Fibroblast of mammary gland (primary cell): ENCODE measurements at regions not wholly inside any gene's neighbourhood (a gene's known extent, or its start where the extent isn't known, plus 50 kb on each side); places are given as distances from the start of the nearest gene placed in this dataset.

Experiments used
- DNase-seq: peaks from one replicate; pipeline ENCODE4 v3.0.0-alpha.2; 2010; ENCODE audit warnings: low read depth
- H3K4me3 ChIP-seq: 2 replicates; pipeline ENCODE4 v1.5.1; 2011; ENCODE audit warnings: low read depth, mild to moderate bottlenecking, low read length, moderate library complexity; ENCODE audit not compliant: control insufficient read depth
- TF ChIP-seq, protein P1 (sequence below): conservative IDR thresholded peaks from 2 replicates; pipeline ENCODE4 v1.5.1; 2011; ENCODE audit warnings: low read depth, low read length, inconsistent platforms; ENCODE audit not compliant: control insufficient read depth, insufficient read depth

DNA sequence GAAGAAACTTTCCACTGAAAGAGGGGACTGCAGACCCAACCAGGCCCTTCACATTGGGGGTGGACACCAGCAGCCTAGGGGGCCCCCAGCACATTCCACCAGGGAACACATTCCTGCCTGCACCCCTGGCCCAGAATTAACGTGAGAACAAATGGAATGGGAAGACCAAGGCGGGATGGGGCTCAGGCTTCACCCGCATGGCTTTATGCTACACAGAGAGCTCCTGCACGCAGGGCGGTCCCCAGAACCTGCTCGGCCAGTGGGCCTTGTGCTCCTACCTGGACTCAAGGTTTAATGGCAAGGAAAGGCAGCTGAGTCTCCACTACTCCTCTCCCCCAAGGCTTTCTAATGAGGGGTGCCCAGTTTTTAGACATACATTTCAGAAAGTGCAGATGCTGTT lies 146.3 kb upstream of the GPR26 start:
- no peak for DNase-seq
- TF ChIP-seq, protein P1, sequence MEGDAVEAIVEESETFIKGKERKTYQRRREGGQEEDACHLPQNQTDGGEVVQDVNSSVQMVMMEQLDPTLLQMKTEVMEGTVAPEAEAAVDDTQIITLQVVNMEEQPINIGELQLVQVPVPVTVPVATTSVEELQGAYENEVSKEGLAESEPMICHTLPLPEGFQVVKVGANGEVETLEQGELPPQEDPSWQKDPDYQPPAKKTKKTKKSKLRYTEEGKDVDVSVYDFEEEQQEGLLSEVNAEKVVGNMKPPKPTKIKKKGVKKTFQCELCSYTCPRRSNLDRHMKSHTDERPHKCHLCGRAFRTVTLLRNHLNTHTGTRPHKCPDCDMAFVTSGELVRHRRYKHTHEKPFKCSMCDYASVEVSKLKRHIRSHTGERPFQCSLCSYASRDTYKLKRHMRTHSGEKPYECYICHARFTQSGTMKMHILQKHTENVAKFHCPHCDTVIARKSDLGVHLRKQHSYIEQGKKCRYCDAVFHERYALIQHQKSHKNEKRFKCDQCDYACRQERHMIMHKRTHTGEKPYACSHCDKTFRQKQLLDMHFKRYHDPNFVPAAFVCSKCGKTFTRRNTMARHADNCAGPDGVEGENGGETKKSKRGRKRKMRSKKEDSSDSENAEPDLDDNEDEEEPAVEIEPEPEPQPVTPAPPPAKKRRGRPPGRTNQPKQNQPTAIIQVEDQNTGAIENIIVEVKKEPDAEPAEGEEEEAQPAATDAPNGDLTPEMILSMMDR: no peak
- no peak overlapping the region for H3K4me3 ChIP-seq

DNA sequence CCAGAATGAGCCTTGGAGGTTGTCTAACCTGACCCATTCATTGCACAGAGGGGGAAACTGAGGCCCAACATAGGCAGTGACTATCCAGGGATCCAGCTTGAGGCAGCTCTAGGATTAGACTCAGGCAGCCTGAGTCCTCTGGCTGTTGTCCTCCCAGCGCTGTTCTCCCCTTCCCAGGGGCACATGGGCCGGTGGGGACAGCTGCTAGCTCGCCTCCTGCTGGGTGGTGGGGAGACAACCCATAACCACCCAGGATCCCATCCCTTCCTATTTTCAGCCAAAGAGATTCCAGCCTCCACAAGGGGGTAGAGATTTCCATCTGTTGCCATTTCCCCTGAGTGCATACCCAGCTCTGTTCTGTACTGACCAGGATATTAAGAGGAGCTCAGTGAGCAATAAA lies 145.1 kb upstream of the GPR26 start:
- no peak for DNase-seq
- TF ChIP-seq, protein P1: no peak
- H3K4me3 ChIP-seq: no peak overlapping the region

DNA sequence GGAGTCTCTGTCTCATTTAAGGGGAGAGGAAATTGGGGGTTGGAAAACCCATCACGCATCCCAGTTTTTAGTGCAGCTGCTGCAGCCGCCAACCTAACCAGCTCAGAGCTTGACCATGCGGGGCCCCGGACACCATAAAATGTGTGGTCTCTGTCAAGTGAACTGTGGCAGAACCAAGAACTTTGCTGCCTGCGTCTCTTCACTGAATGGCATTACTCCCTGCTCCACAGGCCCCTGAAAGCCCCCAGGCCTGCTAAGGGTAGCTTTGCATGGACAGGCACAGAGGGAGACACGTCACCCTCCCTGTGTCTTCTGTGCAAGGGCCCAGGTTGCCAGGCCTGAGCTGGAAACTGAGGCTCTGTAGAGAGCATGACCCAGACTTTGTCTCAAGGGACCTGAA lies 144.6 kb upstream of the GPR26 start:
- TF ChIP-seq, protein P1: no peak
- no peak for DNase-seq
- H3K4me3 ChIP-seq: no peak overlapping the region

DNA sequence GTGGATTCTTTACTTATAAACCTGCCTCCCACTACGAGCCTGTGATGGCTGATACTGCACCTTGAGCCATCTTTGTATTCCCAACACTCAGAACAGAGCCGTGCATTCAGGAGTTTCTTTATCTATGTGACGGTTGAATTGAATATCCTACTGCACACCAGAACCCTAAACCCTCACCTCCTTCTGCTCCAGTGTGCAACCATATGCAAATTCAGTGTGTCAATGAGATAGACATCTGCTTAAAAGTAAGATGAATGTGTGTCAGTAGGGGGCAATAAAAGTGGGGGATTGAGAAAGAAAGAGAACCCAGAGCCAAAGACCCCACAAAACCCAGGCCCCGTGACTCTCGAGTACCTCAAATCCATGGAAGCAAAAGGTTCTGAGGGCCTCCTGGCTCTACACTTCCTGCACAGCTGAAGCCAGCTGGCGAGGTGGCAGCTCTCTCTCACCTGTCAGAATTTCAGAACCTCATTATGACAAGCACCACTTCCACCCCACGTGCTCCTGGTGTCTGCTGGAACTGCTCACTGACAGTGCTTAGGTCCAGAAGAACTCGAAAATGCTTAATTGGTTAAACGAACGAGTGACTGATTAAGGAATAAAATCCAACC lies 143.3 kb upstream of the GPR26 start:
- H3K4me3 ChIP-seq: no peak overlapping the region
- TF ChIP-seq, protein P1: no peak
- DNase-seq: no peak

DNA sequence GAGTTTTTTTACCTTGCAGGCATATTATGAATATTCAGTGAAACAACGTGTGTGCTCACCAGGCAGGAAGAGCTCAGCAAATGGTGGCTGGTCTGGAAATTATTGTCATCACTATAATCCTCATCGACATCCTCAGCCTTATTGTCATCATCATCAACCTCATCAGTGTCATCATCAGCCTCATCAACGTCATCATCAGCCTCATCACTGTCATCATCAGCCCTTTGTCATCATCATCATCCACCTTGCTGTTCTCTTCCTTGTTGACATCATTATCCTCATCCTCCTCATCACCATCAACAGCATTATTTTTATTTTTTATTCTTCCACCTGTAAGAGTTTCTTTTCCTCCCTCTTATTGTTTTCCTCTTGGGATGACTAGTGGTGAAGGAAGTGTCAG lies 142.3 kb upstream of the GPR26 start:
- no peak overlapping the region for H3K4me3 ChIP-seq
- TF ChIP-seq, protein P1: no peak
- no peak for DNase-seq

DNA sequence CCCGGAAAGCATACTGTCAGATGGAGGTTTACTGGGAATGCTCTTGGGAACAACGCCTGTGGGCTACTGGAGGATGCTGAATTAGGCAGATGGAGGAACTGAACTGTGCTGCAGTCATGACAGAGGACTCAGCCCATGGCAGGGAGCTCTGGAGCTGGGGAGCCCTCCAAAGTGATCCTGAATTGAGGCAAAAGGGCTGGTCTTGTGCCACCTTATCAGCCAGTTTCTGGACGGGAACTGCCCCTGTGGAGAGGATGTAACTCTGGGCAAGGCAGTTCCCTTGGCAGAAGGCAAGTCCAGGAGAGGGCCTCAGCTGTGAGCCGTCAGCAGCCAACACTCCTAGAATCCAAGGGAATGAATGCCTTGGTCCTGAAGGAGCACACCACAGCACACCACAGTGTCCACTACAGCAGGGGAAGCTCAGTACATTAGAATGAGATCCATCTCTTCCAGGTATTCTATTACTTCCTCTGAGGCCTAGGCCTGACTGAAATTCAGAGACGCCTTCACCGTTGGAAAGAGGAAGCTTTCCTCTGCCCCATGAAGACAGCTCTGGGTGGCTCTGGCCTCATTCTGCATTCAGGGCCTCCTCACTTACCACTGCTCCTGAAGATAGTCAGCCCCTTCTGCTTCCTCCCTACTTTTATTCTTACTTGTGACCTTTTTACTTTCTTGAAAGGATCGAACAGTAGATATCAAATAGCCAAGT lies 139.6 kb upstream of the GPR26 start:
- H3K4me3 ChIP-seq: no peak overlapping the region
- TF ChIP-seq, protein P1: no peak
- no peak for DNase-seq
